ENCODE measurements at regions not wholly inside any gene's neighbourhood (a gene's known extent, or its start where the extent isn't known, plus 50 kb on each side); places are given as distances from the start of the nearest gene placed in this dataset.

- TF ChIP-seq CTCF (IDR thresholded peaks at IDR 0.05; ENCODE audit: low read depth, low read length) (no peak), EZH2phosphoT487 (IDR thresholded peaks at IDR 0.05; ENCODE audit: low read depth) (no peak)
These were observed 133.6 kb downstream of the RAB38 start for GRCh38 chr11:88041679-88042078.
